ENCODE measurements at regions not wholly inside any gene's neighbourhood (a gene's known extent, or its start where the extent isn't known, plus 50 kb on each side); places are given as distances from the start of the nearest gene placed in this dataset.

GRCh38 chr12:60137513-60137912 lies 541.7 kb downstream of the SLC16A7 start:
- no peak for DNase-seq (ENCODE audit: insufficient read length, low spot score)
- TF ChIP-seq PAX5 (IDR thresholded peaks at IDR 0.05; ENCODE audit: insufficient read depth, low read length, severe bottlenecking) (no peak), TAF1 (IDR thresholded peaks at IDR 0.05; ENCODE audit: low read depth, low read length) (no peak), POU2F2 (IDR thresholded peaks at IDR 0.05; ENCODE audit: low read depth, low read length) (no peak), POLR2AphosphoS5 (IDR thresholded peaks at IDR 0.05; ENCODE audit: low read depth, low read length) (no peak), SPI1 (IDR thresholded peaks at IDR 0.05; ENCODE audit: low read depth, low read length) (no peak), POLR2A (IDR thresholded peaks at IDR 0.05; ENCODE audit: low read depth, low read length) (no peak)
- FAIRE-seq, result no peak

- FAIRE-seq, result no peak
- no peak for DNase-seq (ENCODE audit: insufficient read length, low spot score)
- TF ChIP-seq POLR2A (IDR thresholded peaks at IDR 0.05; ENCODE audit: low read depth, low read length) (no peak), POLR2AphosphoS5 (IDR thresholded peaks at IDR 0.05; ENCODE audit: low read depth, low read length) (no peak), SPI1 (IDR thresholded peaks at IDR 0.05; ENCODE audit: low read depth, low read length) (no peak), POU2F2 (IDR thresholded peaks at IDR 0.05; ENCODE audit: low read depth, low read length) (no peak), PAX5 (IDR thresholded peaks at IDR 0.05; ENCODE audit: insufficient read depth, low read length, severe bottlenecking) (no peak), TAF1 (IDR thresholded peaks at IDR 0.05; ENCODE audit: low read depth, low read length) (no peak)
Measured at GRCh38 chr12:60138526-60138925, 542.7 kb downstream of the SLC16A7 start.

GRCh38 chr12:60144395-60144794 lies 548.6 kb downstream of the SLC16A7 start:
- DNase-seq (ENCODE audit: insufficient read length, low spot score), result no peak
- no peak for TF ChIP-seq POLR2AphosphoS5 (IDR thresholded peaks at IDR 0.05; ENCODE audit: low read depth, low read length)
- TF ChIP-seq TAF1 (IDR thresholded peaks at IDR 0.05; ENCODE audit: low read depth, low read length), result no peak
- TF ChIP-seq PAX5 (IDR thresholded peaks at IDR 0.05; ENCODE audit: insufficient read depth, low read length, severe bottlenecking), result no peak
- TF ChIP-seq POU2F2 (IDR thresholded peaks at IDR 0.05; ENCODE audit: low read depth, low read length), result no peak
- no peak for TF ChIP-seq POLR2A (IDR thresholded peaks at IDR 0.05; ENCODE audit: low read depth, low read length)
- no peak for TF ChIP-seq SPI1 (IDR thresholded peaks at IDR 0.05; ENCODE audit: low read depth, low read length)
- FAIRE-seq, result no peak

- FAIRE-seq, result no peak
- no peak for TF ChIP-seq POLR2AphosphoS5 (IDR thresholded peaks at IDR 0.05; ENCODE audit: low read depth, low read length)
- no peak for TF ChIP-seq SPI1 (IDR thresholded peaks at IDR 0.05; ENCODE audit: low read depth, low read length)
- TF ChIP-seq PAX5 (IDR thresholded peaks at IDR 0.05; ENCODE audit: insufficient read depth, low read length, severe bottlenecking), result no peak
- TF ChIP-seq TAF1 (IDR thresholded peaks at IDR 0.05; ENCODE audit: low read depth, low read length), result no peak
- no peak for TF ChIP-seq POLR2A (IDR thresholded peaks at IDR 0.05; ENCODE audit: low read depth, low read length)
- no peak for TF ChIP-seq POU2F2 (IDR thresholded peaks at IDR 0.05; ENCODE audit: low read depth, low read length)
- DNase-seq (ENCODE audit: insufficient read length, low spot score), result no peak
Measured at GRCh38 chr12:60148109-60148508, 552.3 kb downstream of the SLC16A7 start.

GRCh38 chr12:60148831-60149230 lies 553.0 kb downstream of the SLC16A7 start:
- TF ChIP-seq TAF1 (IDR thresholded peaks at IDR 0.05; ENCODE audit: low read depth, low read length), result no peak
- no peak for TF ChIP-seq POLR2A (IDR thresholded peaks at IDR 0.05; ENCODE audit: low read depth, low read length)
- TF ChIP-seq PAX5 (IDR thresholded peaks at IDR 0.05; ENCODE audit: insufficient read depth, low read length, severe bottlenecking), result no peak
- TF ChIP-seq POLR2AphosphoS5 (IDR thresholded peaks at IDR 0.05; ENCODE audit: low read depth, low read length), result no peak
- TF ChIP-seq SPI1 (IDR thresholded peaks at IDR 0.05; ENCODE audit: low read depth, low read length), result no peak
- TF ChIP-seq POU2F2 (IDR thresholded peaks at IDR 0.05; ENCODE audit: low read depth, low read length), result no peak
- FAIRE-seq, result no peak
- DNase-seq (ENCODE audit: insufficient read length, low spot score), result no peak

GRCh38 chr12:60152756-60153155 lies 556.9 kb downstream of the SLC16A7 start:
- TF ChIP-seq SPI1 (IDR thresholded peaks at IDR 0.05; ENCODE audit: low read depth, low read length) (no peak), POLR2AphosphoS5 (IDR thresholded peaks at IDR 0.05; ENCODE audit: low read depth, low read length) (no peak), POU2F2 (IDR thresholded peaks at IDR 0.05; ENCODE audit: low read depth, low read length) (no peak), TAF1 (IDR thresholded peaks at IDR 0.05; ENCODE audit: low read depth, low read length) (no peak), PAX5 (IDR thresholded peaks at IDR 0.05; ENCODE audit: insufficient read depth, low read length, severe bottlenecking) (no peak), POLR2A (IDR thresholded peaks at IDR 0.05; ENCODE audit: low read depth, low read length) (no peak)
- DNase-seq (ENCODE audit: insufficient read length, low spot score) (no peak), FAIRE-seq (no peak)

- FAIRE-seq, result no peak
- no peak for TF ChIP-seq POU2F2 (IDR thresholded peaks at IDR 0.05; ENCODE audit: low read depth, low read length)
- no peak for TF ChIP-seq TAF1 (IDR thresholded peaks at IDR 0.05; ENCODE audit: low read depth, low read length)
- no peak for TF ChIP-seq POLR2A (IDR thresholded peaks at IDR 0.05; ENCODE audit: low read depth, low read length)
- TF ChIP-seq PAX5 (IDR thresholded peaks at IDR 0.05; ENCODE audit: insufficient read depth, low read length, severe bottlenecking), result no peak
- no peak for TF ChIP-seq SPI1 (IDR thresholded peaks at IDR 0.05; ENCODE audit: low read depth, low read length)
- TF ChIP-seq POLR2AphosphoS5 (IDR thresholded peaks at IDR 0.05; ENCODE audit: low read depth, low read length), result no peak
Measured at GRCh38 chr12:60159761-60160160, 563.9 kb downstream of the SLC16A7 start.

GRCh38 chr12:60162988-60163720 lies 567.3 kb downstream of the SLC16A7 start:
- FAIRE-seq (no peak), DNase-seq (ENCODE audit: insufficient read length, low spot score) (no peak)
- TF ChIP-seq PAX5 (IDR thresholded peaks at IDR 0.05; ENCODE audit: insufficient read depth, low read length, severe bottlenecking), result no peak

More at GRCh38 chr12:60159761-60160160, 563.9 kb downstream of the SLC16A7 start:
- no peak for DNase-seq (ENCODE audit: insufficient read length, low spot score)

GRCh38 chr12:60165781-60166180 lies 570.0 kb downstream of the SLC16A7 start:
- FAIRE-seq (no peak), DNase-seq (ENCODE audit: insufficient read length, low spot score) (no peak)
- no peak for TF ChIP-seq TAF1 (IDR thresholded peaks at IDR 0.05; ENCODE audit: low read depth, low read length)
- TF ChIP-seq POU2F2 (IDR thresholded peaks at IDR 0.05; ENCODE audit: low read depth, low read length), result no peak

GRCh38 chr12:60168441-60168840 lies 572.6 kb downstream of the SLC16A7 start:
- TF ChIP-seq TAF1 (IDR thresholded peaks at IDR 0.05; ENCODE audit: low read depth, low read length) (no peak), POU2F2 (IDR thresholded peaks at IDR 0.05; ENCODE audit: low read depth, low read length) (no peak), PAX5 (IDR thresholded peaks at IDR 0.05; ENCODE audit: insufficient read depth, low read length, severe bottlenecking) (no peak), POLR2A (IDR thresholded peaks at IDR 0.05; ENCODE audit: low read depth, low read length) (no peak)
- FAIRE-seq (no peak), DNase-seq (ENCODE audit: insufficient read length, low spot score) (no peak)
